Pulmonary artery endothelial cell (primary cell): ENCODE measurements at regions not wholly inside any gene's neighbourhood (a gene's known extent, or its start where the extent isn't known, plus 50 kb on each side); places are given as distances from the start of the nearest gene placed in this dataset.

Experiments
- DNase-seq: peaks from one replicate; pipeline ENCODE4 v3.0.0-alpha.2; 2011; ENCODE audit warnings: low read depth, low spot score

DNA sequence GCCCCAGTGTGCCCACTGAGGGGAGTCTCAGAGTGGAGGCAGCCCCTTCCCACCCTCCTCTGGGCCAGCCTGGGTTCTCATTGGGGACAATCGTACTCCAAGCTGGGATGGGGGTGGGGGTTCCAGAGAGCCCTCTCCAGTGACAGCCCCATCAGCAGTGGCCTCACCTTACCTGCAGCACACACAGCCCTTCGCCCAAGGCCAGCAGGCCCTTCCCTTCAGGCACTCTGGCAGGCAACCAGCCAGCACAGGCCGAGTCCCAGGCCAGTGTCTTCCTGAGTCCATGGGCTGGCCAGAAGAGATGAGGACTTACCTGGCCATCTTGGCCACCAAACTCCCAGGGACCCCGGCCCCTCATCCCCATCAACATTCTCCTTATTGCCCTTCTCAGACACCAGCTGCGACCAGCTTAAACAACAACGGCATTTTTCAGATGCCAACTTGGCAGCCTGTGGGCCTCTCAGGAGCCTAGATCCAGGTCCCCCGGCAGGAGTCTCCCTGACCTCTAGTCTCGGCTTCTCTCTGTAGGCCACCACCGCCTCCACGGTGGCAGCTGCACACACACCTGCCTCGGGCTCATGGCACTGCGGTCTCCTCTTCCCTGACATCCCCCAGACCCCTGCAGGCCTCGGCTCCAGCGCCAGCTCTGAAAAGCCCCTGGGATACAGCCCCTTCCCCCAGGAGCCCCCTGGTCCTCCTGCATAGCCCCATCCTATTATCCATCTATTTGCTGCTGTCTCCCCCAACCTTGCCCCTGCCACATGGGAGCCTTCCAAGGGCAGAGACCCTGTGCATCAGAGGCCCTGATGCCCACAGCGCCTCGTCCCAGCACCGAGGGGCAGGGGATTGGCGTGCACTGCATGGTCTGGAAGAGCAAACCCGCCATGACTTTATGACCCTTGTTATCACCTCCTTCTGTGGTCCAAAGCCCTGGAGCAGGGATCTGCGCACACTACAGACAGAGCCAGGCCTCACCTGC, 111.2 kb upstream of the FGF3 start:
- no peak for DNase-seq

GRCh38 chr11:69931060-69931910, 112.1 kb upstream of the FGF3 start:
- DNase-seq: no peak

DNA sequence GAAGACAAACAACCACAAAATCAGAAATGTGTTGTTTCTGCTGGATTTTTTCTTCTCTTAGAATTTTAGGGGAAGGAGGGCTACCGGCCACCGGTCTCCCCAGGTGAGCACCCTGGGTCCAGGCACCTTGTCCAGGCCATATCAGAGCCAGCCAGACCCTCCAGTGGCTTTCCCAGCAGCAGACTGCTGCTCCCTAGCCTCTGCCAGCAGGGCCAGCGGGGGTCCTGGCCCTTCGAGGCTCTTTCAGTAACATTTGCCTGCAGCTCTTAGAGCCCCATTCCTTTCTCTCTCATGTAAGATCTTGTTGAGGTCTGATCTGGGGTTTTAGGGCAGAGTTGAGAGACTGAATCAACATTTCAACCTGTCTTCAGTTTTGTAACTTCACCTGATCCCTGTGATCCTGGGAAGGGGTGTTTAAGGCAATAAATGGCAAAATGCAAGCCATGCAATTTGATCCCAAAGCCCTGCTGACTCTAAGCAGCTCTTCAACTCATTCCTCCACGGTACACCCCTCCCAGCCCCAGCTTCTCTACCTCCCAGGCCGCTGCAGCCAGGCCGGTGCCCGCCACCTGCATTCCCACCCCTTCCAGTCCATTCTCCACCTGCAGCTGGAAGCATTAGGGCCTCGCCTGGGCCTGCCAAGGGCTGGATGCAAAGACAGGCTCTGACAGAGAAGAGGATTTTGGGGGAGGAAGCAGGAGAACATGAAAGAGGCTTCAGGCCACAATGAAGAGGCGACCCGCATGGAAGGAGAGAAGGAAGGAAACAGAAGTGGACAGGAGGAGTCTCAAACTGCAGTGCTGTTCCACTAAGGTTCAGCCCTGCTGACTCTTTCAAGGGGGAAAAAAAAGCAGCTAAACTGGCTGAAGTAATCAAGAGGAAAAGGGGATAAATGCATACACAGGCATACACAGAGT, 113.0 kb upstream of the FGF3 start:
- DNase-seq: no peak

DNA sequence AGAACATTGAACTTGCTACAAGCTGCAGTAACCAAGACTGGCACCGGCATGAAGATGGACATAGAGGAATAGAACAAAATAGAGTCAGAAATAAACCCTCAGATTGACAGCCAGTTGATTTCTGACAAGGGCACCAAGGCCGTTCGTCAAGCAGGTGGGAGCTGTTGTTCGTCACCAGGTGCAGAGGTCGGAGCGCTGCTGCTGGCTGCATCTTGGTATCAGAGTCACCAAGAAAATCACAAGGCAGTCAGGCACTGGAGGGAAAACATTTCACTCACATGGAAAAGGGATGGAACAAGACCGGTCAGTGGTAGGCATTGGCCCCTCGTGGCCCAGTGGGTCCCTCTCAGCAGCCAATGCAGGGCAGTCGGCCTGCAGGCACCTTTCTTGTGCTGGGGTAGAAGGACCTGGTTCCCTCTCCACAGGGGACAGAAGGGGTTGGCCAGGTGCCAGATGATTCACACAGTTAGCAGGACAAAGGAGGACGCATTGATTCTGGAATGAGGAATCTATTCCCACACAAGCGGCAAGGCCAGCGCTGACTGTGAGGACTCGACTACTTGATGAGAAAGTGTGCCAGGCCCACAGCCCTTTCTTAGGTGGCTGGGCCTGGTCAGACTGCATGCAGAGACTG, 115.8 kb upstream of the FGF3 start:
- DNase-seq: no peak

DNA sequence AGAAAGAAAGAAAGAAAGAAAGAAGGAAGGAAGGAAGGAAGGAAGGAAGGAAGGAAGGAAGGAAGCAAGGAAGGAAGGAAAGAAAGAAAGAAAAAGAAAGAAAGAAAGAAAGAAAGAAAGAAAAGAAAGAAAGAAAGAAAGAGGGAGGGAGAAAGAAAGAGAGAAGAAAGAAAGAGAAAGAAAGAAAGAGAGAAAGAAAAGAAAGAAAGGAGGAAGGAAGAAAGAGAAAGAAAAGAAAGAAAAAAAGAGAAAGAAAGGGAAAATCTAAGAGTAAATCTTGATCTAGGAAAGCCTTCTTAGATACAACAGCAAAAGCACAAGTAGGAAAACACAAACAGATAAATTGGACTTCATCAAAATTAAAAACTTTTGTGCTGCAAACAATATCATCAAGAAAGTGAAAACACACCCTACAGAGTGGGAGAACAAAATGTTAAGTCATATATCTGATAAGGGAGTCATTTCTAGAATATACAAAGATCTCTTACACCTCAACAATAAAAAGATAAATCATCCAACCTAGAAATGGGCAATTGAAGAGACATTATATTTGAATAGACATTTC, 116.8 kb upstream of the FGF3 start:
- DNase-seq: no peak

- DNase-seq: no peak
Observed at GRCh38 chr11:69936771-69937170, 117.6 kb upstream of the FGF3 start.

DNA sequence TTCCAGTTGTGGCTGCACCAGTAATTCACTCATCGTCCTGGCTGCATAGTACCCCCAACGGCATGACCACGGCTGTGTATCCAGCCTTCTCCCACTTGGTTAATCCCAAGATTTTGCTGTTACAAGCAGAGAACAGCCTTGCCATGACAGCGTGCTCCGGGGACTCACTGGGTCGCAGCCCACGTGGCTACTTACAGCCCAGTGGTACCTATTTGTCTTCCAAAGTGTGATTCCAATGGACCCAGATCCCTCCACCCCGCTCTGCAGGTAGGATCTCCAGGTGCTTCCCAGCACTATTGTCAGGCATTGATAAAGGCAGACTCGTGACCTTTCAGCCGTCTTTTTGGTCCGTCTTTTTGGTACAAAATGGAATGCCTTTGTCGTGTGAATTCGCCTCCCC, 119.0 kb upstream of the FGF3 start:
- DNase-seq: no peak

DNA sequence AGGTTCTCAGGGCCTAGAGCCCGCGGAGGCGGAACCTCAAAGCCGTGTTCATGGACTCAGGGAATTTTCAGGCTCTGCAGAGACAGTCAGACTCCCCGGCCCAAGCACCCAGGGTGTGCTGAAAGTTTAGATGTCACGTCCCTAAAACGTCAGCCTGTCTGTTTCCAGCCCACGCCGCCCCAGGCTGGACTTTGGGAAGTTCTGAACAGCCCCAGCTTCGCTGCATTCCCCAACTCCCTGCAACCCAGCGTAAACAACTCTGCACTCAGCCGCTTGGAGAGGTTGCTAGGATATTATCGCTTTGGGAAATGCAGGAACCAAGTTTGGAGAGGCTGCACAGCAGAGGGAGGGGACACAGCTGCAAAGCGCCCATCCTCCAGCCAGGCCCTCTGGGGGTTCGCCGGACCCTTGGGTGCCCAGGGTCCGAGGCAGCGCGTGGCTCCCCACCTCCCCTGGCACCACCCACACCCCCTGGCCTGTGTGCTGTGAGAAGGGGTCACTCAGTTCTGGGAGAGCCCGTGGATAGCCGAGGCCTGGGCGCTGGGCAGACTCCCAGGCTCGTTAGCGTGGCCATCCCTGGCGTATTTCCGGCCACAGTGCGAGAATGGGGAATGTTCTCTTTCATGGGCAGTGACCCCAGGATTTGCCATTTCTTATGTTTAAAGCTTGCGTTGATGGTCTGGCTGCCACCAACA, 120.5 kb upstream of the FGF3 start:
- no peak for DNase-seq

GRCh38 chr11:69940246-69940610, 121.0 kb upstream of the FGF3 start:
- no peak for DNase-seq

- DNase-seq: no peak
Observed at GRCh38 chr11:69941546-69942332, 122.5 kb upstream of the FGF3 start.

GRCh38 chr11:69942333-69942820, 123.2 kb upstream of the FGF3 start:
- no peak for DNase-seq

DNA sequence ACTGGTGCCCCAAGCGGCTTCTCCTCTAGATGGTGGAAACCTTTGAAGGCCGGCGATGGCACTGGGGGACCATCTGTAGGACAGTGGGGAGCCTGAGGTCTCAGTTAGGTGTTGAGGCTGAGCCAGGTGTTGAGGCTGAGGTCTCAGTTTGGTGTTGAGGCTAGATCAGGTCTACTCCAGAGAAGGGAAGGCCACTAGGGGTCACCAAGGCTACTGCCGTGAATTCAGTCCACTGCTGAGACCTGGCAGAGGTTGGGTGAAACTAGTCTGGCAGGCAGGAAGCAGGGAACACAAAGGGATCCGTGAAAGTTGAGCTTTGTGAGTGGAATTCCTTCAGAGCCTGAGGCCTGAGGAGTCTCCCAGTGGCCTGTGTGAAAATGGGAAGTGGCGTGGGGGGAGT, 123.8 kb upstream of the FGF3 start:
- no peak for DNase-seq

GRCh38 chr11:69943506-69943905, 124.3 kb upstream of the FGF3 start:
- DNase-seq: no peak

- DNase-seq: no peak
Observed at GRCh38 chr11:69944146-69944795, 125.1 kb upstream of the FGF3 start.

GRCh38 chr11:69945157-69945556, 125.9 kb upstream of the FGF3 start:
- DNase-seq: no peak

GRCh38 chr11:69947059-69947792, 128.0 kb upstream of the FGF3 start:
- DNase-seq: no peak

GRCh38 chr11:69947793-69948255, 128.6 kb upstream of the FGF3 start:
- DNase-seq: no peak
